HG03108 (cell line): ENCODE measurements at regions not wholly inside any gene's neighbourhood (a gene's known extent, or its start where the extent isn't known, plus 50 kb on each side); places are given as distances from the start of the nearest gene placed in this dataset.

Source experiments
- ATAC-seq: cut with Tn5 transposase; IDR thresholded peaks from one replicate; pipeline ENCODE4 v1.9.1; 2021; ENCODE audit warnings: moderate library complexity; ENCODE audit not compliant: unreplicated experiment

DNA sequence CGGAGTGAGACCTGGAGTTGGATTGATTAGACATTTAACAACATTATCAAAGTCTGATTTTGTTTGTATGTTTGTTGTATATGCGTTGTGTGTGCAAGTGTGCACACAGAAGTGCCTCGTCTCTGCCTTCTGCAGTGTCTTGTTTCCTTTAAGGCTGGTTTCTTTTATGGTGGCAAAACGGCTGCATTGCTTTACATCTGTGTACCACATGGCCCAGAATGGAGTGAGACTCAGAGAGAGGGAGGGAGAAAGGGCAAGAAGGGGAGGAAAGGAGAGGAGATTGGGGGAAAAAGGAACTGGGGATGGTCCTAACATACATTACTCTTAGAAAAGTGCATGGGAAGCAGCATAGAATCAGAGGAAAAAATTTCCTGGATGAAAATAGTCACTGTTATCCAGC, 99.7 kb upstream of the WLS start:
- no peak for ATAC-seq

DNA sequence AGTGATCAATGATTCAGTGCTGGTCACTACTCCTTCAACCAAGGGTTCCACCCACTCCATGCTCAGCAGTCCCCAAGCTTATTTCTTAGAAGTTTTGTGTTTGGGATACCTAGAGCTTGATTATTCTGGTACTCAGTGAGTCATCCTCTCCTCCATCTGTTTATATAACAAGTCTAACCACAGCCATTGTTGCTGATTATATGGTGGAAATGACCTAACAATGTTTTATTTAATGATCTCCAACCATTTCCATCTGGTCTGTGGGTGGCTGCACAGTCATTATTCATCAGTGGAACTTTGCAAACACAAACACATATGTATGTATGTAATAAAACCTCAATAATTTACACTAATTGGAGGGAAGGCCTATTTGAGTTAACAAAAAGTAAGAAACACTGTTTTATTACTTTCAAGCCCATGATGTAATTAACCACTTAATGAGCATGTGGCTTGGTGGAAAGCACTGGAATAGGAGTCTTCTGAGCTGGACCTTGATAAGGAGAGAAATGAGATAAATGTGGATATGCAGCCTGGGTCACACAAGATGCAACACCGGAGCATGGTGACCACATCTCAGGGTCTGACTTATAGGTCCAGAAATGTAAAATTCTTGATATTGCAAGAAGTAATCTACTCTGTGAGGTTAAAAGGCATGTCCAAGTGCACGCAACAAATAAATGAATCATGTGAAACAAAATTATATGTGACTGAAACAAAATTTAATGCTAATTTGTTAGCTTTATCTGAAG, 99.0 kb upstream of the WLS start:
- no peak for ATAC-seq

DNA sequence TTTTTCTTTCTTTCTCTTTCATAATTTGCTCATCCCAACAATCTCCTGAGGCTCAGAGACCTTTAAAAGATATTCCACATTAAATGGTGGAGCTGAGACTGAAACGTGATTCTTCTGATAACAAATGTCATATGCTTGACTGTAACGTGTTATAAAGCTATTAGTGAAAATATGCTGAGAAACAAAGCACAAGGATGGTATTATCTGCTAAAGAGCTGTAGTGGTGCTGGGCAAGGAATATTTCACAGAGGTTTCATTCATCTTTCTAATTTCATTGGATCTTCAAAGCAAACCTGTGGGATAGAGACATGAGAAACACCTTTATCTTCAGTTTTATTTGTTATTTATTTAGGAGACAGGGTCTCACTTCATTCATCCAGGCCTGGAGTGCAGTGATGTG, 98.1 kb upstream of the WLS start:
- no peak for ATAC-seq

DNA sequence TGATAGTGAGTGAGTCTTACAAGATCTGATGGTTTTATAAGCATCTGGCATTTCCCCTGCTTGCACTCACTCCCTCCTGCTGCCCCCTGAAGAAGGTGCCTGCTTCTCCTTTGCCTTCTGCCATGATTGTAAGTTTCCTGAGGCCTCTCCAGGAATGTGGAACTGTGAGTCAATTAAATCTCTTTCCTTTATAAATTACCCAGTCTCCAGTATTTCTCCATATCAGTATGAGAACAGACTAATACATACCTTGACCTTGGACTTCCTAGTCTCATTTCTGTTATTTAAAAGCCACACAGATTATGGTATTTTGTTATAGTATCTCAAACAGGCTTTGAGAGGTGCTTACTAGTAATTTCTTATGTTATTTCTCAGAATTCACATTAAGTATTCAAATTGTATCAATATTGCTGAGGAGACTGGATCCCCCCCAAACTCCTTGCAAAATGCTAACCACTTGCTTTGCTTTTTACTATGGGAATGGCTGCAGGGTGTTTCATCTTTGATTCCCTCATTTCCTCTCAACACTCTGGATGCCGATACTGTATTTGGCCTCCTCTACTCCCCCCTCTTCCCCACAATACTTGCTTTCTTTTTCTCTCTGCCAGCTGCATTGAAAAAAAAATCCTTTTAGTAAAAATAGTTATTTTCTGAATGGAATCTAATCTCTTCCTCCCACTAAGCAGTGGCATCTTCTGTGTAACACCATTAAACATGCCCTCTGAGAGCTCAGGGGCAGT, 96.9 kb upstream of the WLS start:
- no peak for ATAC-seq

DNA sequence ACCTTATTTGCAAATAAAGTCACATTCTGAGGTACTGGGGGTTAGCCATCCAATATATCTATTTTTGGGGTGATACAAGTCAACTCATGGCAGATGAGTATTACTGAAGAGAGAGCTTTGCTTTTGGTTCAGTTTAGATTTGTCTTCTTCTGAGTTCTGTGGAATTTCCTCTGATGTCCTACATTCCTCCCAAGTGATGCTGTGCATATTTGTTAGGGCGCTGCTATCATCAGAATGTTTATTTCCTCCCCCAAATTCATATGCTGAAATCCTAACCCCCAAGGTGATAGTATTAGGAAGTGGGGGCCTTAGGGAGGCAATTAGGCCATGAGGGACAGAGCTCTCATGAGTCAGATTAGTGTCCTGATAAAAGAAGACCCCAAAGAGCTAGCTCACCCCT, 96.2 kb upstream of the WLS start:
- no peak for ATAC-seq

DNA sequence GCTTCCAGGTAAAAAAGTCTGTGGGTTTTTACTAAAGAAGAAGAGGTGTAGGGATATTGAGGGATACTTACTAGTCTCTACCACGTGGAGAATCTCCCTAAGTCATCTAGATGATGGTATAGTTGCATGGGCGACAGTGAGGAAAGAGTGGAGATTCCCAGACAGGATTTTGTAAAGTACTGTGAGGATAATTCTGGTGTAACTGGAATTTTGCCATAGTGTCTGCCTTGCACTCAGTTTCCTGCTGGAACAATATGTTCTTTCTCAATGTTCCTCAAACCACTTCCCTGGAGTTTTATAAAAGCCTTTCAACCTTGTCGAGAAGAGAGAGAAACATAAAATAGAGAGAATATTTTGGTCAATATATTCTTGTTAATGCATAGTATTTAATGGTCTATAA, 95.1 kb upstream of the WLS start:
- no peak for ATAC-seq

DNA sequence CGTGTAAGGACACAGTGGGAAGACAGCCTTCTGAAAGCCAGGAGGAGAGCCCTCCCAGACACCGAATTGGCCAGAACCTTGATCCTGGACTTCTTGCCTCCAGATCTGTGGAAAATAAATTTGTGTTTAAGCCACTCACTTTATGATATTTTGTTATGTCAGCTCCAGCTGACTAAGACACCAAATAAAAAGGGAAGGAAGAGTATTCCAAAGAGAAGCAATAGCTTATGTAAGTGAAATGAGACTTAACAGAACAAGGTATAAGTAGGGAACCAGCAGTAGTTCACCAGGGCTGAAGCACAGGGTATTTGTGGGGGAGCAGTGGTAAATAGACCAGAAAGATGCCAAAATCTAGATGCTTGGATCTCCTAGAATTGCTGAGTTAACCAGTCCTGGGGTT, 94.2 kb upstream of the WLS start:
- no peak for ATAC-seq

DNA sequence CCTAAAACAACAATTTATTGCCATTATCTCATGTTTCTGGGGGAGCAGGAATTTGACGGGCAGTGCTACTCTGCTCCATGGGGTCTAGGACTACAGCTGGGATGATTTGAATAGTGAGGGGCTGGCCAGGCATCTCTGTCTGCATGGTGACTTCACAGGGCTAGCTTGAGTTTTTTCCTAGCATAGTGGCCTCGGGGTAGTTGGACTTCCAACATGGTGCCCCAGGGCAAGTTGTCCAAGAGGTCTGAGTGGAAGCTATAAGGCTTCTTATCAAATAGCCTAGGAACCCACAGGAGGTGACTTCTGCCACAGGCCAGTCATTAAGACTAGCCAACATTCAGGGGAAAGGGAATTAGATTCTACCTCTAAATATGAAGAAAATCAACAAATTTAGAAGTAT, 92.0 kb upstream of the WLS start:
- ATAC-seq: no peak

DNA sequence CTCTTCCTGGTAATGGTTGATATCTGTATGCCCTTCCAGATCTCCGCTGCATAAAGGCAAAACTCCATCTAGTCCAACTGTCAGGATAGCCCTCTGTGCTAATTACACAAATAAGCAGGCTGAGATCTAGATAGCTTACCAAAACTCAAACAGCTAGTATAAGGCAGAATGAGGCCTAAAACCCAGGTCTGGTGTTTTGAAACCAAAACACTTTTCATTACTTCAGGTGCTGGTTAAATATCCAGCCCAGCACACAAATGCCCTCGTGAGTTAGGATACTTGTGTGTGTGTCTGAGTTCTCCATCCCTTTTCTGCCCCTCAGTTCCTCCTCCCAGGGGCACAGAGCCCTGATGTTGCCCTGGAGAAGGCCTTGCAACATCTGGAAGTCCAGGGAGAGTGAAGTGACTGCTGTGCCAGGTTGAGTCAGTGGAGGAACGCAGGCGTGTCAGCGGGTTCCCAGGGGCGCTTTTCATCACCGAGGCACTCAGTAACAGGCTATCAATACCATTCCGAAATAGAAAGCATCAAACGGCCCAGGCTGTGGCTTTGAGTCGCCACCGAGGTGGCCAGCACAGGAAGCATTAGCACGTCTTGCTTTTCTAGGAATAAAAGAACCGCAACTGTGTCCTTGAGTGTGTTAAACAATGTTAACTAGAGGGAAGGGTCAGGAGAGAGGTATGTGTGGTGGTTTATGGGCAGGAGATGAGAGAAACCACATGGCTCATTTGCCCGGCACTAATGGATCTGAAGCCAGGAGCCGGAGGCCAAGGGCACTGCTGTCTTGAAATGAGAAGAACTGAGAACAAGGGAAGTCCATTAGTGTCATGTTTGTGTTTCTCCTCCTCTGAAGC, 90.7 kb upstream of the WLS start:
- no peak for ATAC-seq

DNA sequence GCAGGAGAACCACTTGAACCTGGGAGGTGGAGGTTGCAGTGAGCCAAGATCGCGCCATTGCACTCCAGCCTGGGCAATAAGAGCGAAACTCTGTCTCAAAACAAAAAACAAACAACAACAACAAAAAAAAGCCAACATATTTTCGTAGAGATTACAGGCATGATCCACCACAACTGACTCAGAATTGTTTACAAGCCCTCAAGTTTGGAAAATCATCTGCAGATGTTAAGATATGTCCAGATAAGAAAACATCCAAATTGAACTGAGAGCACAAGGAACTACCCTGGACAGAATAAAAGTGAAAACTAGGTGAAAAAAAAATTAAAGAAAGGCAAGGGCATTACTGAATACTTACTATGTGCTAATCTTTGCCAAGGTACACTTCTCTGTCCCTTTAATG, 89.8 kb upstream of the WLS start:
- ATAC-seq: no peak

DNA sequence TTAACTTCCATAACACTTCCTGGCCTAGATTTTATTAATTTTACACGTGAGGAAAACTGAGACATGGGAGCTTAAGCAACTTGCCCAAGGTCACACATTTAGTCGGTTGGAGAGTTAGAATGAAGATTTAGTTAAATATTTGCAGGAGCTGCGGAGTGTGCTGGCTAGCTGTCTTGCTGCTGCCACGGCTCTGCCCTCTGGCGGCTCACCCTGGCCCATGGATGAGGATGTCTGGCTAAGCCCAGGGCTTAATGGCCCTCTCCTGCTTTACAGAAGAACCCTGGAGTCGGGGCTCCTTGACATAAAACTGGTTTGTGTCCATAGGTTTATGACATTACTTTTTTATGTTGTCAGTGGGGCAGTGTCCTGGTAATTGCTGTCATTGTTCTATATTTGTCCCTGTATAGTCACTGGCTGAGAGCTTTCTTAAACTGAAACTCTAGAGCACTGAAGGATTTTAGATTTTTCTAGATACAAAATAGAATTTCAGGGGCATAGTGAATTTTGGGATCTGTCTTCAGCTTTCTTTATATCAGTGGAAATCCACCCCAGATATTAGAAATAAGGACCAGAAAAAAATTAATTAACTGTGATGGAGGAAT, 88.9 kb upstream of the WLS start:
- ATAC-seq: no peak

DNA sequence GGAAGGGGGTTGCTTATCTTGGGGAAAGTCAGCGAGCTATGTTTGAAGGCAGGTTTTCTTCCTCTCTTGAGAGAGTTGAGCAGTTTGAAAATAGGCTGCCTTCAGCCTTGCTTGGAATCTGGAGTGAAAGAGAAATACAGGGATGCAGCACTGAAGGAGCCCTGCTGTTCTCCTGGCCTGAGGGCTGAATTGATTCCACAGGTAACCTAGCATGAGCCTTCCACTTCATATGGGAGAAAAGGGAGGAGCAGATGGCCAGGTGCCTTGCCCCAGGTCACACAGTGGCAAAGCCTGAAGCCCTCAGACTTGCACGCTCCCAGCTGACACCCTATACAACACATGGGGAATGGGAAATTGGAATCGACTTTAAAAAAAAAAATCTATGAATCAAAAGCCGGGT, 88.0 kb upstream of the WLS start:
- ATAC-seq: no peak

DNA sequence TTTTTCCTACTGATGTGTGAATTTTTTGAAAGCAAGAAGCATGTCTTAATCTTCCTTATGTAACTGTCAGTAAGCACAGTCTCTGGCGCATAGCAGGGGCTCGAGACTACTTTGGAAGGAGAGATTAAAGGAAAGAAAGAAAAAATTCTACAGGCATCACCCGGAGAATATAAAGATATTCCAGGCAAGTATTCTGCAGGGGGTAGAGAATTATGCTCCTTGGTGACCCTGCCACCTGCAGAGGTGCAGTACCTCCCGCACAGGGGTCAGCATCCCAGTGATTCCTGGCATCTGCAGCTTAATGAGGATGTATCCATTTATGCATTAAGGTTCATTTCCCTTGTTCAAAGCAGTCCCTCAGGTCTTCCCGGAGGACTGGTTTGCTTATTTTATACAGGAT, 87.6 kb upstream of the WLS start:
- ATAC-seq: no peak

DNA sequence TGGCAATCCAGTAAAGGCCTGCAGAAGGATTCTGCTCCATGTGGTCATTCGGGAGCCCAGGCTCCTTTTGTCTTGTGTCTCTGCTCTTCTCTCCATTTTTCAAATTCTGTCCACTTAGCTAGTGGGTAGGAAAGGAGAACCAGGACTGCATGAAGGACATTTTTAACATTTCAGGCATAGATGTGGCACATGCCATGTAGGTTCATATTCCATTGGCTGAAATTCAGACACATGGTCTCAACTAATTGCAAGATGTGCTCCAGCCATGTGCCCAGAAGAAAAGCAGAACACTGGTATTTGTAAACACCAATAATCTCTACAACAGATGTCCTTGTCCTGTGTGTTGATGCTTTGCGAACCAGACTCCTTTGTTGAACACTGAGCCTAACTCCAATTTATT, 85.2 kb upstream of the WLS start:
- no peak for ATAC-seq

DNA sequence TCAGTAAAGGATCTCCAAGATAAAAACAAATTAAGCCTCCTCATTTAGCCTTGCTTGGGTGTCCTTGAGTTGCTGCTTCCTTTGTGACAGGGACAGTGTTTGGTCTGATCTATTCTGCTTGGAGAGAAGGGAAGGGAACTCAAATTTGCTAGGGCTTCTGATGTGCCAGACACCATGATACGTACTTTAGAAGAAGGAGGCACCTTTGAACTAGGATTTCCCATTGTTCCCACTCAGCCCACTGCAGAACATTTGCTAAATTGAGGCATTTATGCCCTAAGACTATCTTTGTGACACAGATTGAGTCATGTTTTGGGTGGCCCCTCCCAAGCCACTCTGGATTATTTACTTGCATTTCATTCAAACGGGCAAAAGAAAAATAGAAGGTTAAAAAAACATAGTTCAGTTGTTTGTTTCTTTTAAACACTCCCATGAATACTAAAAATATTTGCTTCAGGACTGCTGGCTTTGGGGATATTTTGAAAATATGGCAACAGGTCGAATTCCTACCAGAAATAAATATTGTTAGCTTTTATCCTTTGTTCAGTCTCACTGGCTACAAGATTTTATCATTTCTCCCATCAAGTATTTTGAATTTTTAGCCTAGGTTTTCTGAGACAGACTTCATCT, 81.9 kb upstream of the WLS start:
- no peak for ATAC-seq

DNA sequence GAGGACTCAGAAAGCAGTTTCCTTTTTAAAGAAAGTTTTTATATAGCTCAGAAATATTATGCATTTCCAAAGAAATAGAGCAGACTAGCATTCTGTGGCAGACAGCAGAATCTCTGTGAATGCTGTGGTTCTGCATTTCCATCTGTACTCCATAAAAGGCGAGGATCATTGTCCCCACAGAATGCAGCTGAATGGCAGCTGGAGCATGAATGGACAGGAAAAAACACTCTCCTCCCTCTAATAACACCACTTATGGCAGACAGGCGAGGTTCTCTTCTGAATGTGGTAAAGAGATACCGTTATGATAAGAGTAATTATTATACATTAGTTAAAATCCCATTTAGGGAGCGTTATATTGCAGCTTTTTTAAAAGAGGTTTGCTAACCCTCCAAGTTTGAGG, 81.4 kb upstream of the WLS start:
- no peak for ATAC-seq

DNA sequence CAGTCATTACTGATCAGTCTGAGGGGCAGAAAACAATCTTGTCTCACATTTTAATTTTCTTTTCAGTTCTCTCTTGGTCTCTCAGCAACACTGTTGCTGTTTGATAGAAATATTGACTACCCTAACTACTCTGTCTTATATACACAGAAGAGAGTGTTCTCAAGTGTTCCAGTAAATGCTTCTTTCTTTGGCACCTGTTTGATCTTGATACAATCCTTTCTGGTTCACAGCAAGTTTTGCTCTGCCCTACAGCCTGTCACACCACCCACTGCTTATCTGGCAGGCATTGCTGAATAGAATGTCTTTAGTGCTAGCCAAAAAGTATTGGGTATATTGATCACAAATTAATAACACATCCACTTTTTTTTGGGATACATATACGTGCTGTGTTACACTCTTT, 75.7 kb upstream of the WLS start:
- ATAC-seq: no peak

DNA sequence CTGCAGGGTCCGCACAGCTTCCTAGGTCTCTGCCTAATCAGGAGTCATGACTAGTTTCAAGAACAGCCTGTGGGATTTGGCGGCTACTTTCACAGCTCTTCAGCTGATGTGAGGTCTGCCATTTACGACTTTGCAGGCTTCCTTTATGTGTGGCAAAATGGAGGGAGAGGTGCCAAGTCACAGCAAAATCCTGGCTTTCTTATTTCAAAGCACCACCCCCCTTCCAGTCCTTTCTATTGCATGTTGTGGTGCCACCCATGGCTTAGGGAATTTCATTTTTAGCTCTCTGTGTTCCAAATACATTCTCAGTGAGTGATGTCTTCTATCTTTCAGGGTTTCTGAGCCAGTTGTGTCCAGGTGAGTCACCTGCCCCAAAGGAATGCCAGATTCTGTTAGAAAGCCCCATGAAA, 75.1 kb upstream of the WLS start:
- no peak for ATAC-seq

DNA sequence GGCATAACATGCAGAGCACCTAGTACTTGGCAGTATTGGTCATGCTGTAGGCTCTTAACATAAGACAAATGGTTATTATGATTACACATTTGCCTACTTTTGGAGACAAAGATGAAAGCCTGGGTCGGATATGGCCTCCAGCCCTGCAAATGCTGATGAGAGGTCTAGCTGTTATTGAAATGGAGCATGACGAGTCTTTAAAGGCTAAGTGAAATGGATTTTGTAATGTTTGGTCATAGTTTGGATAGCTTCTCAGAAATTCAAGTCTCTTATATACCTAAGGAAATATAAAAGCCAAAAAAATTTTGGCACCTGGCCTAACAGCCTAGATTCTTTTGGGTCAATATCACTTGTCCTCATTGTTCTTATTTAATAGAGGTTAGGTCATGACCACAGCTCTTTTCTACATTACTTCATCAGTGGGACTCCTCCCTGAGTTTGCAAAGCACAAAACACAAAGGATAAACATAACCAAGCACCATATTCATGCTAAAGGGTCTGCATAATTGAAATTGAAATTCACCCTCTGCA, 69.2 kb upstream of the WLS start:
- ATAC-seq: no peak

DNA sequence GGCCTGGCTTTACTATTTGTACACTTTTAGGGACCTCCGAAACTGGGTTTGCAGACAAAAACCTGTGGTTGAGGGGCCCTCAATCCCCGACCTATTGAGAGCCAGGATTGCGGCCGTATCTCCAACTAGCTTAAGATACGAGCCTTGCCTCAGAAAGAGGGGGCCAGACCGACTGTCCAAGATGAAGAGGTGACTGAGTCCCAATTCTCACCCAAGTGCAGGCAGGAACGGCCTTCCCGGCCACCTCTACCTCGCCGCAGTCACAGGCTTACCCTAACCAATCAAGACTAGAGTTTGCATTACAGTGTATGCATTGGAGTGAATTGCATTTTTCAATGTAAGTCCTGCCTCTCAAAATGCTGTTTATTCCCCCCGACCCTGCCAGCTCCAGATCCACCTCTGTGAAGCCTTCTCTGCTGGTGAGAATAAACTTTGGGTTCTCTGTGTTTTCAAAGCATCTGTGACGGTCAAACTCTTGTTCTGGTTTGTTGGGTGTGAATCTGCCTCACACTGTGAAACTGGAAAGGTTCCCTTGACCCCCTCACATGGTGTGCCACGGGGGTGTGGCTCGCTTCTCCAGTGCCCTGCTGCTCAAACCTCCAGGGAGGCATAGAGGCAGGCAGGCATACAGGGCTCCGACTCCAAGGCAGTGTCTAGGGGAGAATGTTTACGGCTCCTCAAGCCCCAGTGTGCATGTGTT, 62.2 kb upstream of the WLS start:
- no peak for ATAC-seq
